Ecto neural progenitor cell (in vitro differentiated cells): ENCODE measurements at regions not wholly inside any gene's neighbourhood (a gene's known extent, or its start where the extent isn't known, plus 50 kb on each side); places are given as distances from the start of the nearest gene placed in this dataset.

Experiments
- DNase-seq: peaks from one replicate; pipeline ENCODE4 v3.0.0-alpha.2; 2018; ENCODE audit warnings: low spot score

DNA sequence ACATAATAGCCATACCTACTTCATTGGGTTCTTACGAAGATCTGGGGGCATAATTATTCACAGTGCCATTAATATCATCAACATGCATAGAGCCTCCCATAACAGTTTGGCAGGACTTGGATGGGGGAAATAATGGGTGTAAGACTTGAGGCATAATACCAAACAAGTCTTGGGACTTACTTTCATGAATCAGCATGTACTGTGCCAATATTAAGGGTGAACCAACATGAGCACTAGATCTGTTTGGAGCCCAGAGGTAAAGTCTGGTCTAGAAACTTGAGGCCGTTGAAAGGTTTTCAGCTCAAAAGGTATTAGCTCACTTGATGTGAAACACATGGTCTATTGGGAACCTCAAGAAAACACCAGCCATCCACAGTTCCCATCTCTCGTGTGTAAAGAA lies 56.7 kb upstream of the ZC3H11B start:
- DNase-seq: no peak

DNA sequence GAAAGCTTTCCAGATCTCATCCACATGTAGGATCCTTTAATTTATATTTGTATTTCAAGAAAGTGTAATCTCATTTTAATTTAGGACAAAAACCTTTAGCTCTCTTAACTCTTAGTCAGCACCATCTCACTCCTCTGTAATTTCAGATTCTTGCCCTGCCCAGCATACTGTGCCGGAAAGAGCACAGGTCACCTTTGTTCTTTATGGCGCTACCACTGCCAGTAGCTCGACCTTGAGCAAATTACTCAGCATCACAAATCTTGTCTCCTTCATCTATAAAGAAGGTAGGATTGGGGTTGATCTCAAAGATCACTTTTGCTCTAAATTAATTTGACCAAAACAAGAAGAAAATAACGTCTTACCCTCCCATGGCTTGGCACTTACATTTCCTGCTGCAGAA lies 56.1 kb upstream of the ZC3H11B start:
- DNase-seq: no peak

DNA sequence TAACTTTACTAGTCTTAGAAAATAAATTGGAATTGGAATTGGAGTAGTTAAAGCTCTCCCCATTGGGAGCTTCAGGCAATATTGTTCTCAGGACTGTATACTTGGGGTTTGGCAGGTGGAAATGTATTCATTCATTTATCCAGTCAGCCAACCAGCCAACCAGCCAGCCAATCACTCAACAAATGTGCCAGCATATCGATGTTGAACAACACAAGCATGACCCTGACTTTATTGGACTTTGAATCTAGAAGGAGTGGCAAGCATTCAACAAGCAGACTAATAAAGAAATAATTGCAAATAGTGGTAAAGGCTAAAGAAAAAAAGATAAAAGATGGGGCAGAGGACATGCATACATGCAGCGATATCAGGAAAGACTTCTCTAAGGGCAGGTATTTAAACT lies 55.5 kb upstream of the ZC3H11B start:
- no peak for DNase-seq

DNA sequence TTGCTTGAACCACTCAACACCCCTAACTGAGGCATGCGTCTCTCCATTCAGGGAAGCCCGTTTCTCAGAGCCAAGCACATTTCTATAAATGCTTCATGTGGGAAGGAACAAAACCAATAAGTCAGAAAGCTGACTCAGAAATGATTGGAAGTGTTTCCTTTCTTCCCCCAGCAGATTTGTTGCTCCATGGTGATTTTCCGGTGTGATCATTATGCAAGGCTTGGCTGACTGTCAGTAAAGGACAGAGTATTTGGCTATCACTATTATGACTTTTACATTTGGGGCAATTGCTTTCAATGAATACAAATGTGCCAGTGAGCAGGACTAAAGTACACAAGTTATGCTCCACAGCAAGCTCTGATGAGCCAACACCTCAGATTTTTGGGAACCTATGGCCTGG lies 53.3 kb upstream of the ZC3H11B start:
- DNase-seq: no peak

DNA sequence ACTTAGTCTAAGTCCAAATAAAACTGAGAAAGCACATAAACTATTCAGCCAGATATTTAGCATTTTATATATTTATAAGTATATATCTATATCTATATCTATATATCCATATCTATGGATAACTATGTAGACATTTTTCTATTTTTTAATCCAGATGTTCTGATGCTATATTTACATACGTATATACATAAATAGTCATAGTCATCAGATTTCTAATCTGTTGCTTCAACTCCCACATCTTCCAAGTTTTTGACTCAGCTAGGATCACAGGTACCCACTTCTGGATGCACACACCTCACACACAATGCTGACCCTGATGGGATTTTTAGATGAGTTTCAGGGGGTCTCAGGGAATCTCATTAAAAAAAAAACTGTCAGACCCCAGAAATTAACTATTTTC lies 52.2 kb upstream of the ZC3H11B start:
- no peak for DNase-seq

DNA sequence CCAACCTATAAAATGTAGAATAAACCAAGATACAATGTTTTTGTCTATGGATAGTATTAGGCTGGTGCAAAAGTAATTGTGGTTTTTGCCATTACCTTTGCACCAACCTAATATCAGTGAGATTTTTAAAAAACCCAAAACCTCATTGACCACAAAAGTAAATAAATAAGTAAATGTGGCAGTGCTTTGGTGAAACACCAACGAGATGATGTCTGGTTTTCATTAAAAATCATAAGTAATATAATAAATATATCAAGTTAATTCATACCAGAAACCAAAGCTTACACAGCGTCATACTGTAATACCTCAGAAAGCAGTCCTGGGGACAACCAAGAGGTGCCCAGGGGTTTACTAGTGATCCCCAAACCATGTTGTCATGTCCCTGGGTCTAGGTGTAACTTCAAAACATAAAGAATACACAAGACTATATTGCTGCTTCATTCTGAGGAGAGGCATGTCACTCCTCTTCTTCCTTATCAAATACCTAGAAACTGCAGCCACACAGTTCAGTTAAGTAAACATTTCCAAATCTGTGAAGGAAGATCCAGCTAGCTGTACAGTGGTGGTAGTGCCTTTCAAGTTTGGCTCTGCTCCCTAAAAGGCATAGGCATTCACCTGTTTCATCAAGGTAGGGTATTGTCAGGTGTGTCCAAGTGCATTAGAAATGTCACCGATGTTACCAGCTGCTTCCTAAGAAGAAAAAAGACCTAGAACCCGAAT lies 51.6 kb upstream of the ZC3H11B start:
- DNase-seq: no peak
